SK-N-MC (cell line): ENCODE measurements at regions not wholly inside any gene's neighbourhood (a gene's known extent, or its start where the extent isn't known, plus 50 kb on each side); places are given as distances from the start of the nearest gene placed in this dataset.

ENCODE experiments used
- EZH2 ChIP-seq: fragments of 200-600 bp; sonication (generic); IDR thresholded peaks from one replicate; pipeline ENCODE4 v1.6.1; 2017; ENCODE audit warnings: antibody characterized with exemption
- POLR2AphosphoS5 ChIP-seq: IDR thresholded peaks from 2 replicates; pipeline ENCODE4 v1.6.1; 2012; ENCODE audit warnings: mild to moderate bottlenecking, low read depth, low read length, borderline replicate concordance

DNA sequence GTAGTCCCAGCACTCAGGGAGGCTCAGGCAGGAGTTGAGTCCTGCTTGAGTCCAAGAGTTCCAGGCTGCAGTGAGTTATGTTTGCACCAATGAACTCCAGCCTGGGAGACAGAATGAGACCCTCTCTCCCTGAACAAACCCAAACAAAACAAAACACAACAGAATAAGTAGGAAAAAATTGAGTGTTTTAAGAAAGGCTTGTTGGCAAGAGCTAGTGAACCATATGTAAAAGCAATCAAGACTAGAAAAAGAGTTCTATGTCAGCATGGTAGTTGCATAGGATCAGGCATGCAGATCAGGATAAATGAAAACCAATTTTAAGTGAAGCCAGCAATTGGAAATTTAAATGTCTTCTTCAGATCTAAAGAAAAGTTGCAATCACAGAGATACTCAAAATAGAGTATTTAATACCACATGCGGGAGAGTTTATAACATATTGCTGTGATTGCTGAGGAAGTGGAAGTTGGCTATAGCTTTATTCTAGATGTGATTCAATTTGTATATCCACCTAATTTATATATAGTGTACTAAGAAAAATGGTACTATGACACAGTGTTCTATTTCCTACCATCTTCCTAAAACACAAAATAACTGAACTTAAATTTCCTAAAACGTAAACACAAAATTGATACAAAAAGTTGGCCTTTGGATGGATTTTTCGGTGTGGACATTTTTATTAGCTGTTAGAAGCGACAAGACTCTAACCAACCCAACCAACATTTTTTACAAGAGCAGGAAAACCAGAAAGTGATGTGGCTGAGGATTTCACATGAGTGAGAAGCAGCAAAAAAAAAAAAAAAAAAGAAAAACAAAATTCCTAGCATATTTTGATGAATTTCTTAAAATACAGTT, 101.9 kb upstream of the ROBO1 start:
- TF ChIP-seq POLR2AphosphoS5 (no peak), EZH2 (no peak)
